Gastroesophageal sphincter (tissue), 4 donors: ENCODE measurements at regions not wholly inside any gene's neighbourhood (a gene's known extent, or its start where the extent isn't known, plus 50 kb on each side); places are given as distances from the start of the nearest gene placed in this dataset.

Experiments used
- ATAC-seq: fragments of 150-250 bp; one replicate; pipeline ENCODE4 v1.9.1; 2016; ENCODE audit warnings: mild to moderate bottlenecking, moderate library complexity
- H3K27ac ChIP-seq, 4 donors: fragments of 200-600 bp; sonication (generic) in 3 of 4; 1 replicate in 3 of 4; 2 replicates in 1 of 4; pipeline ENCODE4 v1.5.1; 2016 to 2019
- H3K27me3 ChIP-seq: fragments of 200-600 bp; sonication (generic); one replicate; pipeline ENCODE4 v1.5.1; 2019
- H3K36me3 ChIP-seq, 2 donors: fragments of 200-600 bp; sonication (generic); one replicate each; pipeline ENCODE4 v1.5.1; 2019; ENCODE audit warnings: control low read depth in 1 of 2
- H3K4me1 ChIP-seq, 3 donors: fragments of 200-600 bp; sonication (generic); 1 replicate in 2 of 3; 2 replicates in 1 of 3; pipeline ENCODE4 v1.5.1; 2016 to 2019; ENCODE audit warnings: control low read depth in 2 of 3
- H3K4me3 ChIP-seq, 2 donors: fragments of 200-600 bp; sonication (generic); one replicate each; pipeline ENCODE4 v1.5.1; 2019; ENCODE audit warnings: mild to moderate bottlenecking in 1 of 2, moderate library complexity in 1 of 2
- H3K9me3 ChIP-seq, 3 donors: fragments of 200-600 bp; sonication (generic); one replicate each; pipeline ENCODE4 v1.5.1; 2017 to 2019; ENCODE audit warnings: control low read depth in 2 of 3
- CTCF ChIP-seq, 4 experiments: fragments of 200-600 bp in 2 of 4; fragments of 450-650 bp in 2 of 4; sonication (generic) in 1 of 4; IDR thresholded peaks; one replicate each; pipeline ENCODE4 v1.5.1; 2017 to 2019; ENCODE audit warnings: antibody characterized with exemption in 4 of 4, mild to moderate bottlenecking in 2 of 4, moderate library complexity in 2 of 4
- EP300 ChIP-seq: sonication (generic); formaldehyde crosslinking; IDR thresholded peaks from one replicate; pipeline ENCODE4 v1.6.1; 2017; ENCODE audit warnings: antibody characterized with exemption, mild to moderate bottlenecking
- POLR2A ChIP-seq, 2 donors: fragments of 450-650 bp; IDR thresholded peaks; one replicate each; pipeline ENCODE4 v1.6.1; 2017; ENCODE audit warnings: antibody characterized with exemption in 2 of 2, mild to moderate bottlenecking in 2 of 2, moderate library complexity in 1 of 2
- POLR2AphosphoS5 ChIP-seq: sonication (generic); formaldehyde crosslinking; IDR thresholded peaks from one replicate; pipeline ENCODE4 v1.6.1; 2017; ENCODE audit warnings: antibody characterized with exemption
- WGBS, 2 donors: methylation state at CpG; one replicate each; pipeline ENCODE4 v1.1.5; 2018; ENCODE audit warnings: low coverage in 1 of 2; 5-methylcytosine and 5-hydroxymethylcytosine counted together

GRCh38 chr5:167861928-167862426 lies 429.5 kb upstream of the WWC1 start:
- 88 to 100% methylated on average over 2 of the region's 2 CpGs for WGBS, 2 donors
- Histone ChIP-seq H3K4me3 (no peak overlapping the region), H3K4me1 (no peaks in the 10 kb centered on the region), H3K36me3 (no peaks in the 10 kb centered on the region), H3K9me3 (no peaks in the 10 kb centered on the region), H3K27me3 (no peaks in the 10 kb centered on the region), H3K27ac (no peak overlapping the region)
- ATAC-seq = no peak
- TF ChIP-seq CTCF (IDR thresholded peaks at IDR 0.05) (no peak), POLR2AphosphoS5 (no peak), EP300 (no peak), POLR2A (IDR thresholded peaks at IDR 0.05) (no peak)

GRCh38 chr5:167863883-167864282 lies 427.6 kb upstream of the WWC1 start:
- WGBS, 2 donors = 75 to 100% methylated on average over 2 of the region's 2 CpGs
- Histone ChIP-seq H3K4me1 (no peaks in the 10 kb centered on the region), H3K36me3 (no peaks in the 10 kb centered on the region), H3K4me3 (no peak overlapping the region), H3K27me3 (no peaks in the 10 kb centered on the region), H3K9me3 (no peaks in the 10 kb centered on the region), H3K27ac (no peak overlapping the region)
- no peak for ATAC-seq
- TF ChIP-seq POLR2A (IDR thresholded peaks at IDR 0.05) (no peak), POLR2AphosphoS5 (no peak), CTCF (IDR thresholded peaks at IDR 0.05) (no peak), EP300 (no peak)

- no peaks in the 10 kb centered on the region for H3K36me3 ChIP-seq
- no peak overlapping the region for H3K27ac ChIP-seq
- WGBS, 2 donors = 86 to 87% methylated on average over 6 of the region's 6 CpGs
- H3K4me3 ChIP-seq = no peak overlapping the region
- no peaks in the 10 kb centered on the region for H3K27me3 ChIP-seq
- no peak for ATAC-seq
- TF ChIP-seq CTCF (IDR thresholded peaks at IDR 0.05) (no peak), EP300 (no peak), POLR2AphosphoS5 (no peak)
- H3K9me3 ChIP-seq = no peaks in the 10 kb centered on the region
- no peaks in the 10 kb centered on the region for H3K4me1 ChIP-seq
Observed at GRCh38 chr5:167864801-167865200, 426.6 kb upstream of the WWC1 start.

- Histone ChIP-seq H3K27me3 (no peaks in the 10 kb centered on the region), H3K9me3 (no peaks in the 10 kb centered on the region), H3K27ac (no peak overlapping the region), H3K4me1 (no peaks in the 10 kb centered on the region), H3K36me3 (no peaks in the 10 kb centered on the region), H3K4me3 (no peak overlapping the region)
- 88 to 100% methylated on average over 3 of the region's 3 CpGs for WGBS, 2 donors
- TF ChIP-seq EP300 = no peak
- no peak for ATAC-seq
Observed at GRCh38 chr5:167866797-167867196, 424.6 kb upstream of the WWC1 start.

GRCh38 chr5:167867281-167867680 lies 424.2 kb upstream of the WWC1 start:
- Histone ChIP-seq H3K36me3 (no peaks in the 10 kb centered on the region), H3K27me3 (no peaks in the 10 kb centered on the region), H3K4me1 (no peaks in the 10 kb centered on the region), H3K4me3 (no peak overlapping the region), H3K9me3 (no peaks in the 10 kb centered on the region), H3K27ac (no peak overlapping the region)
- 66 to 71% methylated on average over 2 to 5 of the region's 5 CpGs for WGBS, 2 donors
- no peak for TF ChIP-seq EP300
- TF ChIP-seq POLR2A (IDR thresholded peaks at IDR 0.05) = no peak
- no peak for ATAC-seq

- Histone ChIP-seq H3K4me1 (no peaks in the 10 kb centered on the region), H3K27me3 (no peaks in the 10 kb centered on the region), H3K9me3 (no peaks in the 10 kb centered on the region), H3K4me3 (no peak overlapping the region), H3K36me3 (no peaks in the 10 kb centered on the region), H3K27ac (no peak overlapping the region)
- ATAC-seq = no peak
- TF ChIP-seq CTCF (IDR thresholded peaks at IDR 0.05) (no peak), EP300 (no peak), POLR2AphosphoS5 (no peak), POLR2A (IDR thresholded peaks at IDR 0.05) (no peak)
- WGBS, 2 donors = 81 to 82% methylated on average over 3 of the region's 3 CpGs
Observed at GRCh38 chr5:167869125-167869524, 422.3 kb upstream of the WWC1 start.
